Fibroblast of peridontal ligament (primary cell): ENCODE measurements at regions not wholly inside any gene's neighbourhood (a gene's known extent, or its start where the extent isn't known, plus 50 kb on each side); places are given as distances from the start of the nearest gene placed in this dataset.
"Not testable (repeated sequence)": the region's sequence is repeated elsewhere in the genome, so short reads cannot be mapped to it uniquely, and the experiment has no call there.

ENCODE experiments used
- DNase-seq: peaks from one replicate; pipeline ENCODE4 v3.0.0-alpha.2; 2010; ENCODE audit errors: extremely low read depth

- DNase-seq, result no peak
These were observed 139.4 kb downstream of the ID4 start for GRCh38 chr6:19976411-19977129.

- peak; percentile 2 for DNase-seq
These were observed 141.9 kb downstream of the ID4 start for GRCh38 chr6:19979059-19979458.

GRCh38 chr6:19979986-19980385, 142.8 kb downstream of the ID4 start:
- no peak for DNase-seq

GRCh38 chr6:19983374-19983773, 146.2 kb downstream of the ID4 start:
- no peak for DNase-seq

- DNase-seq, result no peak
These were observed 149.7 kb downstream of the ID4 start for GRCh38 chr6:19986691-19987438.

GRCh38 chr6:19988555-19988954, 151.4 kb downstream of the ID4 start:
- peak; percentile 8 for DNase-seq

GRCh38 chr6:19991176-19991575, 154.0 kb downstream of the ID4 start:
- no peak for DNase-seq

GRCh38 chr6:19994909-19995308, 157.7 kb downstream of the ID4 start:
- no peak for DNase-seq

- no peak for DNase-seq
These were observed 158.5 kb downstream of the ID4 start for GRCh38 chr6:19995575-19996257.

GRCh38 chr6:19997104-19997503, 159.9 kb downstream of the ID4 start:
- no peak for DNase-seq

GRCh38 chr6:19998541-19998940, 161.4 kb downstream of the ID4 start:
- DNase-seq, result no peak

GRCh38 chr6:19999319-20000191, 162.4 kb downstream of the ID4 start:
- DNase-seq, result no peak

- no peak for DNase-seq
These were observed 164.1 kb downstream of the ID4 start for GRCh38 chr6:20001286-20001685.

GRCh38 chr6:20006037-20006436, 168.9 kb downstream of the ID4 start:
- no peak for DNase-seq

GRCh38 chr6:20008131-20008530, 171.0 kb downstream of the ID4 start:
- DNase-seq, result no peak

GRCh38 chr6:20013066-20013861, 176.1 kb downstream of the ID4 start:
- DNase-seq, result no peak

- no peak for DNase-seq
These were observed 177.3 kb downstream of the ID4 start for GRCh38 chr6:20014508-20014907.

GRCh38 chr6:20020526-20020925, 183.4 kb downstream of the ID4 start:
- no peak for DNase-seq

- DNase-seq, result no peak
These were observed 184.6 kb downstream of the ID4 start for GRCh38 chr6:20021795-20022194.

GRCh38 chr6:20023549-20024315, 186.6 kb downstream of the ID4 start:
- not testable (repeated sequence) for DNase-seq
